ENCODE measurements at regions not wholly inside any gene's neighbourhood (a gene's known extent, or its start where the extent isn't known, plus 50 kb on each side); places are given as distances from the start of the nearest gene placed in this dataset.

DNA sequence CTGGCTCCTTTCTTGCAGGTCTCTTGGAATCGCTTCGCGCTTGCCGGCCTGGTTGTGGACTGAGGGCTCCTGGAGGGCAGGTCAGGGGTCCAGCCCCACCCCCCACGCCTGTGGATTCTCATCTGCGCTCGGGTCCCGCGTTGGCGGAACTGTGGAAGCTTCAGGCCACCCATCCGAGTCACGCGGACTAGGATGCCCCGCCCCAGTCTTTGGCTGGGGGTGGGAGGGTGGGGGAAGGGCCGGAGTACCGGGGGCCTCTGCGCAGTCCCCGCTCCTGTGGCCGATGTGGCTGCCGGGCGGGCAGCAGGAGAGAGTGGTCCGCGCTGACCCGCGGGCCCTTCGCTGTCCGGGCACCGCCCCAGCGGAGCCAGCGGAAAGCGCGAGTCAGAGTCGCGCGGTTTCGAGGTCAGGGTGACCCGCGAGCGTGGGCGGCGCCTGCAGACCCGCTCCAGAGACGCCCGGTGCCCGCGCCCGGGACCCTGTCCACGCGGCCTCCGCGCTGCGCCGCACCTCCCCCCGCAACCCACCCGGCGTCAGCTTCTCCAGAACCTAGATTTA lies 114.2 kb downstream of the KLF13 start:
- FAIRE-seq (peak; percentile 43), DNase-seq (ENCODE audit: low read depth, low spot score) (peak; percentile 29)
- CTCF ChIA-PET: interaction anchor here (0.7 to 8.4 kb wide), 7 partner anchors 8 to 582 kb away, joined by 3 to 107 read pairs (median 5); no protein-coding TSS in a partner anchor
- H3K9me3 ChIP-seq (replicated peaks; ENCODE audit: control insufficient read depth, insufficient read depth, low read length): no peaks in the 10 kb centered on the region
- H3K27me3 ChIP-seq (ENCODE audit: control insufficient read depth in 2 of 2, insufficient read depth in 2 of 2, low read length in 2 of 2): no peaks in the 10 kb centered on the region
- no peaks in the 10 kb centered on the region for H3K36me3 ChIP-seq (ENCODE audit: control insufficient read depth in 2 of 2, extremely low read depth in 1 of 2, insufficient read depth in 2 of 2, low read length in 2 of 2)
- intact Hi-C loops (cut with micrococcal nuclease): no loop called here
- POLR2A ChIA-PET: no interaction called here
- no peaks in the 10 kb centered on the region for H4K20me1 ChIP-seq (replicated peaks; ENCODE audit: control insufficient read depth, extremely low read depth, insufficient read depth, low read length)
- H3K27ac ChIP-seq (ENCODE audit: insufficient read depth, low read depth, low read length): peak overlapping the region; percentile 38
- peaks cover 9% of the 10 kb centered on the region for H3K4me1 ChIP-seq (ENCODE audit: control insufficient read depth, extremely low read depth, insufficient read depth, low read length)
- peak overlapping the region in 2 of 3 experiments; percentile 18 to 51 for H3K4me3 ChIP-seq (replicated peaks in 1 of 3; ENCODE audit: insufficient read depth in 1 of 3, low read depth in 1 of 3, low read length in 3 of 3)
- H2AFZ ChIP-seq (ENCODE audit: low read depth, low read length): peak overlapping the region; percentile 76
- no peaks in the 10 kb centered on the region for H3K79me2 ChIP-seq (ENCODE audit: control insufficient read depth, insufficient read depth, low read length)
- TF ChIP-seq POLR2AphosphoS5 (IDR thresholded peaks at IDR 0.05; ENCODE audit: insufficient read depth, low read depth, low read length): no peak
- TF ChIP-seq FOS (IDR thresholded peaks at IDR 0.05; ENCODE audit: borderline replicate concordance, insufficient read depth, low read length): no peak
- TF ChIP-seq POLR2A (IDR thresholded peaks at IDR 0.05; ENCODE audit: low read depth, low read length): no peak
- no peak for TF ChIP-seq JUN (IDR thresholded peaks at IDR 0.05; ENCODE audit: borderline replicate concordance, insufficient read depth, insufficient read length, low read depth)
- no peak for TF ChIP-seq EZH2 (IDR thresholded peaks at IDR 0.05; ENCODE audit: borderline replicate concordance, low read depth, low read length, severe bottlenecking)
- TF ChIP-seq, protein P1, sequence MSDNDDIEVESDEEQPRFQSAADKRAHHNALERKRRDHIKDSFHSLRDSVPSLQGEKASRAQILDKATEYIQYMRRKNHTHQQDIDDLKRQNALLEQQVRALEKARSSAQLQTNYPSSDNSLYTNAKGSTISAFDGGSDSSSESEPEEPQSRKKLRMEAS (IDR thresholded peaks at IDR 0.05; ENCODE audit: insufficient read depth, insufficient read length): no peak
- TF ChIP-seq GATA2 (IDR thresholded peaks at IDR 0.05; ENCODE audit: insufficient read depth, insufficient read length, low read depth, low read length): no peak
- TF ChIP-seq, protein P2, sequence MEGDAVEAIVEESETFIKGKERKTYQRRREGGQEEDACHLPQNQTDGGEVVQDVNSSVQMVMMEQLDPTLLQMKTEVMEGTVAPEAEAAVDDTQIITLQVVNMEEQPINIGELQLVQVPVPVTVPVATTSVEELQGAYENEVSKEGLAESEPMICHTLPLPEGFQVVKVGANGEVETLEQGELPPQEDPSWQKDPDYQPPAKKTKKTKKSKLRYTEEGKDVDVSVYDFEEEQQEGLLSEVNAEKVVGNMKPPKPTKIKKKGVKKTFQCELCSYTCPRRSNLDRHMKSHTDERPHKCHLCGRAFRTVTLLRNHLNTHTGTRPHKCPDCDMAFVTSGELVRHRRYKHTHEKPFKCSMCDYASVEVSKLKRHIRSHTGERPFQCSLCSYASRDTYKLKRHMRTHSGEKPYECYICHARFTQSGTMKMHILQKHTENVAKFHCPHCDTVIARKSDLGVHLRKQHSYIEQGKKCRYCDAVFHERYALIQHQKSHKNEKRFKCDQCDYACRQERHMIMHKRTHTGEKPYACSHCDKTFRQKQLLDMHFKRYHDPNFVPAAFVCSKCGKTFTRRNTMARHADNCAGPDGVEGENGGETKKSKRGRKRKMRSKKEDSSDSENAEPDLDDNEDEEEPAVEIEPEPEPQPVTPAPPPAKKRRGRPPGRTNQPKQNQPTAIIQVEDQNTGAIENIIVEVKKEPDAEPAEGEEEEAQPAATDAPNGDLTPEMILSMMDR (IDR thresholded peaks at IDR 0.05; ENCODE audit: extremely low read depth in 1 of 2, insufficient read depth in 1 of 2, low read depth in 1 of 2, low read length in 2 of 2): no peak
- TF ChIP-seq MYC (IDR thresholded peaks at IDR 0.05; ENCODE audit: low read depth, low read length): no peak
- dilution Hi-C loops (cut with MboI; ENCODE audit: extremely low pct_ligation_motif_present, low sequenced_read_pairs): no loop called here
- no peaks in the 10 kb centered on the region for H3K9me1 ChIP-seq (replicated peaks; ENCODE audit: control insufficient read depth, extremely low read depth, insufficient read depth, low read length)
- H3K9ac ChIP-seq (replicated peaks; ENCODE audit: extremely low read depth, insufficient read depth, low read length): peak overlapping the region; percentile 34
- peak overlapping the region; percentile 73 for H3K4me2 ChIP-seq (ENCODE audit: insufficient read depth, low read length)
- no TSS peak for BruUV-seq (replicated peaks)

Measured in endothelial cell of umbilical vein (primary cell).